Prostate gland (tissue), 2 donors: ENCODE measurements at regions not wholly inside any gene's neighbourhood (a gene's known extent, or its start where the extent isn't known, plus 50 kb on each side); places are given as distances from the start of the nearest gene placed in this dataset.

Experiments used
- DNase-seq: peaks from one replicate; pipeline ENCODE4 v3.0.0-alpha.2; 2019; ENCODE audit warnings: low spot score
- H3K27ac ChIP-seq, 2 donors: fragments of 200-600 bp; sonication (generic); 2 replicates each; pipeline ENCODE4 v1.5.1; 2017 to 2019
- H3K27me3 ChIP-seq: fragments of 200-600 bp; sonication (generic); replicated peaks from 2 replicates; pipeline ENCODE4 v1.5.1; 2019; ENCODE audit not compliant: insufficient read depth
- H3K36me3 ChIP-seq, 2 donors: fragments of 200-600 bp; sonication (generic); 1 replicate in 1 of 2; 2 replicates in 1 of 2; pipeline versions ENCODE4 v1.5.1 to v1.8.1; 2017 to 2019
- H3K4me1 ChIP-seq: fragments of 200-600 bp; sonication (generic); replicated peaks from 2 replicates; pipeline ENCODE4 v1.5.1; 2019
- H3K4me3 ChIP-seq, 2 donors: fragments of 200-600 bp; sonication (generic); 2 replicates each; pipeline ENCODE4 v1.5.1; 2017 to 2019
- H3K9me3 ChIP-seq: fragments of 200-600 bp; sonication (generic); 2 replicates; pipeline ENCODE4 v1.5.1; 2017
- POLR2A ChIP-seq: fragments of 450-650 bp; IDR thresholded peaks from one replicate; pipeline ENCODE4 v1.6.1; 2016; ENCODE audit warnings: antibody characterized with exemption, mild to moderate bottlenecking
- POLR2AphosphoS5 ChIP-seq: sonication (generic); formaldehyde crosslinking; IDR thresholded peaks from one replicate; pipeline ENCODE4 v1.6.1; 2017; ENCODE audit warnings: antibody characterized with exemption
- WGBS: methylation state at CpG from one replicate; pipeline ENCODE4 v1.1.5; 2018; 5-methylcytosine and 5-hydroxymethylcytosine counted together
- intact Hi-C: fragments of 100-400 bp; cut with DNase I; formaldehyde crosslinking; loops from one replicate; pipeline ENCODE4 v1.14.2; 2022
- TF ChIP-seq, protein P1 (sequence below), 4 experiments: fragments of 200-600 bp in 2 of 4; fragments of 450-650 bp in 2 of 4; sonication (generic) in 2 of 4; IDR thresholded peaks; 1 replicate in 3 of 4; 2 replicates in 1 of 4; pipeline ENCODE4 v1.5.1; 2016 to 2019; ENCODE audit warnings: antibody characterized with exemption in 4 of 4, mild to moderate bottlenecking in 2 of 4, moderate library complexity in 2 of 4

DNA sequence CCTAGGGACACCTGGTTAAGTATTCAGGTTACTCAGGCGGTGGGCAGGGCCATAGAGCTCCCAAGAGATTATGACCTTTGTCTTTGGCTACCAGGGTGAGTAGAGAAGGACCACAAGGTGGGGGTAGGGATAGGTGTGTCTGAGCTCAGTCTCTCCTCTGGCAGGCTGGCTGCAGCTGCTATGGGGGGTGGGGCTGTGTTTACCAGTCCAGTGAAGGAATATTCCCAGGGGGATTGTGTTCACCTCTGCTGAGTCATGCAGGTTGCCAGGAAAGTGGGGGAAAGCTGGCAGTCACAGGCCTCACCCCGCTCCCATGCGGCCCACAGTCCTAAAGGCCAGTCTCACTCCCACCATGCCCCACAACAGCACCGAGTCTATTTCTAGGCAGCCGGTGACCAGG, 53.6 kb upstream of the POU5F2 start:
- TF ChIP-seq, protein P1, sequence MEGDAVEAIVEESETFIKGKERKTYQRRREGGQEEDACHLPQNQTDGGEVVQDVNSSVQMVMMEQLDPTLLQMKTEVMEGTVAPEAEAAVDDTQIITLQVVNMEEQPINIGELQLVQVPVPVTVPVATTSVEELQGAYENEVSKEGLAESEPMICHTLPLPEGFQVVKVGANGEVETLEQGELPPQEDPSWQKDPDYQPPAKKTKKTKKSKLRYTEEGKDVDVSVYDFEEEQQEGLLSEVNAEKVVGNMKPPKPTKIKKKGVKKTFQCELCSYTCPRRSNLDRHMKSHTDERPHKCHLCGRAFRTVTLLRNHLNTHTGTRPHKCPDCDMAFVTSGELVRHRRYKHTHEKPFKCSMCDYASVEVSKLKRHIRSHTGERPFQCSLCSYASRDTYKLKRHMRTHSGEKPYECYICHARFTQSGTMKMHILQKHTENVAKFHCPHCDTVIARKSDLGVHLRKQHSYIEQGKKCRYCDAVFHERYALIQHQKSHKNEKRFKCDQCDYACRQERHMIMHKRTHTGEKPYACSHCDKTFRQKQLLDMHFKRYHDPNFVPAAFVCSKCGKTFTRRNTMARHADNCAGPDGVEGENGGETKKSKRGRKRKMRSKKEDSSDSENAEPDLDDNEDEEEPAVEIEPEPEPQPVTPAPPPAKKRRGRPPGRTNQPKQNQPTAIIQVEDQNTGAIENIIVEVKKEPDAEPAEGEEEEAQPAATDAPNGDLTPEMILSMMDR (IDR thresholded peaks at IDR 0.05) = no peak
- TF ChIP-seq POLR2AphosphoS5 = no peak
- no peak for TF ChIP-seq POLR2A
- no peak for DNase-seq
- Histone ChIP-seq H3K27me3 (no peaks in the 10 kb centered on the region), H3K36me3 (no peaks in the 10 kb centered on the region), H3K4me3 (no peak overlapping the region), H3K4me1 (no peaks in the 10 kb centered on the region), H3K9me3 (no peaks in the 10 kb centered on the region), H3K27ac (no peak overlapping the region)
- 99% methylated on average over 5 of the region's 5 CpGs for WGBS
- intact Hi-C loops = loop anchor here (10.0 kb wide), 1 partner anchor 1110 kb away; no protein-coding TSS in a partner anchor

DNA sequence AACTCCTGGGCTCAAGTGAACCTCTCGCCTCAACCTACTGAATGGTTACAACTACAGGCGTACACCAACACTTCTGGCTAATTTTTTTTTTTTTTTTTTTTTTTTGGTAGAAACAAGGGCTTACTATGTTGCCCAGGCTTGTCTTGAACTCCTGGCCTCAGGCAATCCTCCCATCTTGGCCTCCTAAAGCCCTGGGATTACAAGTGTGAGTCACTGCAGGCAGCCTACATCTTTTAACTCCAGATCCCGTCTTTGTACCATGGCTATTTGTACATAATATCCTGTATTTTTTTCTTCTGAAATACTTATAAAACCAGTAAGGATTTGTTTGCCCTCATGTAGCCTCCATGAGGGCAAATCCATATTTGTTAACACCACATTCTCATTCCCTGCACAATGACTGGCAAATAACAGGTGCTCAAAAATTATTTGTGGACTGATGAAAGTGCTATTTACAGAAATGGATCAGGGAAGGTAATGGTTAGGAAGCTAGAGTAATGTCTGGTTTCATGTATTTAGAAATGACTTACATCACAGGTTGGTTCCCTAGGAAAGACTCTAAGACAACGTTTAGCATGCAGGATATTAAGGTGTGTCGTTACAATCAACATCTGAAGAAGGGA, 51.9 kb upstream of the POU5F2 start:
- no peaks in the 10 kb centered on the region for H3K36me3 ChIP-seq
- no peak for TF ChIP-seq POLR2A
- TF ChIP-seq POLR2AphosphoS5 = no peak
- TF ChIP-seq, protein P1 (IDR thresholded peaks at IDR 0.05) = no peak
- H3K27me3 ChIP-seq = no peaks in the 10 kb centered on the region
- H3K4me1 ChIP-seq = no peaks in the 10 kb centered on the region
- intact Hi-C loops = loop anchor here (10.0 kb wide), 1 partner anchor 1108 kb away; no protein-coding TSS in a partner anchor
- no peak overlapping the region for H3K27ac ChIP-seq
- 90% methylated on average over 5 of the region's 5 CpGs for WGBS
- H3K4me3 ChIP-seq = no peak overlapping the region
- no peak for DNase-seq
- no peaks in the 10 kb centered on the region for H3K9me3 ChIP-seq

DNA sequence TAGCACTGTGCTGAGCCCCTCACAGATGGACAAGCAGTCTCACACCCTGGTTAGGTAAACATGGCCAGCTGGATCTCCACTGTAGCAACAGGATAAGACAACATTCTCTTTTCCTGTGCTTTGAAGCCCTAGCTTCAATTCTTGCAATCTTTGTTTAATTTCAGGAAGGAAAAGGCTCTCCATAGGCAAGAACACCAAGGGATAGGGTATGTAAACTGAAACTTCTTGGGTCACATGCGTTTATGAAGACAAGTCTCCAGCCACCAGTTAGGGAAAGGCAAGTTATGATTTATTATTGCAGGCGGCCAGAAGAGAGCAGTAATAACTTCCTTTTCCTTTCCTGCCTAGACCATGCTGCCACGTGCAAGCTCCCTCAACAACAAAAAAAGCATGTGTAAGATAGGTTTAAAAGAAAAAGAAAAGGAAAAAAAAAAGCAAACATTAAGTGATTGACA, 50.1 kb upstream of the POU5F2 start:
- WGBS = 35% methylated on average over 3 of the region's 3 CpGs

More for the DNA sequence above, 50.1 kb upstream of the POU5F2 start:
- no peak for DNase-seq
- no peaks in the 10 kb centered on the region for H3K4me1 ChIP-seq
- TF ChIP-seq POLR2AphosphoS5 (no peak), POLR2A (no peak)
- TF ChIP-seq, protein P1 (IDR thresholded peaks at IDR 0.05) = no peak
- no peaks in the 10 kb centered on the region for H3K36me3 ChIP-seq
- no peak overlapping the region for H3K27ac ChIP-seq
- intact Hi-C loops = loop anchor here (10.0 kb wide), 1 partner anchor 1107 kb away; no protein-coding TSS in a partner anchor
- no peaks in the 10 kb centered on the region for H3K27me3 ChIP-seq
- H3K9me3 ChIP-seq = no peaks in the 10 kb centered on the region
- no peak overlapping the region for H3K4me3 ChIP-seq
